ENCODE measurements at regions not wholly inside any gene's neighbourhood (a gene's known extent, or its start where the extent isn't known, plus 50 kb on each side); places are given as distances from the start of the nearest gene placed in this dataset.

DNA sequence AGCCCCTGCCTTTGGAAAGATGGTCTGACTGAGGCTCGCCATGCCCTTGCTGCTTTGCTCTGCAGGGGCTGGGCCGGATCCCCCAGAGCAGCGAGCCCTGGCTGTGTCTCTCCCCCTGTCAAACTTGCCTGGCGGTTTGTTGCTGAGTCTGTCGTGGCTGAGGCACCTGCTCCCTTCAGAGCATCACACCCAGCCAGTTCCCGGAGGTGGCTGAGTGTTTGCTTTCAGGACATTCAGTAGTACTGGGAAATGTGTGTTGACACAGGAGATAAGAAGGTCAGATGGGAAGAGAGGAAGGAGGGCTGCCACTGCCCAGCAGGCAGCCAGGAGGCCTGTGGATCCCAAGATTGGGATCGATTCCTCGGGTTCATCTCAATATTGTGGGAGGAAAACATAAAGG is 62.9 kb downstream of the GADD45G start:
- TF ChIP-seq CTCF (IDR thresholded peaks at IDR 0.05; ENCODE audit: insufficient read depth in 1 of 2, low read depth in 1 of 2, low read length in 1 of 2, severe bottlenecking in 1 of 2, unreplicated experiment in 1 of 2): no peak
- no peaks in the 10 kb centered on the region for H3K36me3 ChIP-seq (ENCODE audit: control insufficient read depth, insufficient read depth, low read length)
- intact Hi-C loops (cut with micrococcal nuclease; ENCODE audit: unreplicated experiment): loop anchor here (5.0 kb wide), 1 partner anchor 60 kb away; the partner anchor contains the start of gene GADD45G
- Mint-ChIP-seq H3K4me3 (ENCODE audit: unreplicated experiment) (no peak overlapping the region), H3K27ac (ENCODE audit: unreplicated experiment) (no peak overlapping the region), H3K36me3 (ENCODE audit: insufficient read depth, unreplicated experiment) (no peaks in the 10 kb centered on the region), H3K9me3 (ENCODE audit: unreplicated experiment) (no peaks in the 10 kb centered on the region), H3K27me3 (ENCODE audit: insufficient read depth, unreplicated experiment) (no peaks in the 10 kb centered on the region), H3K4me1 (ENCODE audit: low read depth, unreplicated experiment) (peaks cover 14% of the 10 kb centered on the region)
- ChIA-PET POLR2A (no interaction called here), CTCF (interaction anchor here (0.8 kb wide), 1 partner anchor 64 kb away, joined by 3 read pairs; no protein-coding TSS in a partner anchor)
- DNase-seq: peak; percentile 60 to 61
- no peak overlapping the region for H3K4me3 ChIP-seq (ENCODE audit: low read depth, low read length)
- H3K9me3 ChIP-seq: no peaks in the 10 kb centered on the region
- peaks cover 30% of the 10 kb centered on the region for H3K4me1 ChIP-seq
- BruUV-seq (replicated peaks): no TSS peak
- H3K27me3 ChIP-seq (replicated peaks; ENCODE audit: control insufficient read depth, insufficient read depth, low read length): no peaks in the 10 kb centered on the region

DNA sequence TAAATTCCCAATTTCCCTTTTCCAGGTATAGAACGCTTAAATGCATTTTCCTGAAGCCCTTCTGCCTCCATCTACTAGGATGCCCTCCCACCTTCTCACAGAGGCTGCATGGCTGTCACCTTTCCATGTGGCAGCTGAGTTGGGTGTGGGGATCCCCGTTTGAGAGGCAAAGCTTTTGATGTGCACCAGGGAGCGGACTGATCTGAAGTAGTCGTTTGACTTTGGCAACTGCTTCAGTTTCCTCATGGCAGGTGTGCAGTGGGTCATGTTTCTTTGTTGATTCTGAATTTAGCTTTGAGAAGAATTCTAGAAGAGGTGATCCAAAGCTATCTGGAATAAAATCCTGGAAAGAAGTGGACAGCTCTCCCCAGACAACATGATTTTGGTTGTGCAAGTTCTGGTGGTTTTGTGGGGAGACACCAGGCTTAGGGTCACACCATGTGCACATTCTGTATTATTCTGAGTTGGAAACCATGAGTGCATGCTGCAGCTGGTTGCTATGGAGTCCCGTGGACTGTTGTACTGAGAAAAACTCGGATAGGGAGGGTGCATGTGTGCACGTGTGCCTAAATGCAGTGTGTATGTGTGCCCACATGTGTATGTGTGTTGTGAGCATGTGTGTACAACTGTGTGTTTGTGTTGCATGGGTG is 63.5 kb downstream of the GADD45G start:
- Mint-ChIP-seq H3K9me3 (ENCODE audit: unreplicated experiment) (no peaks in the 10 kb centered on the region), H3K27ac (ENCODE audit: unreplicated experiment) (no peak overlapping the region), H3K27me3 (ENCODE audit: insufficient read depth, unreplicated experiment) (no peaks in the 10 kb centered on the region), H3K4me1 (ENCODE audit: low read depth, unreplicated experiment) (peaks cover 14% of the 10 kb centered on the region), H3K4me3 (ENCODE audit: unreplicated experiment) (no peak overlapping the region), H3K36me3 (ENCODE audit: insufficient read depth, unreplicated experiment) (no peaks in the 10 kb centered on the region)
- H3K27me3 ChIP-seq (replicated peaks; ENCODE audit: control insufficient read depth, insufficient read depth, low read length): no peaks in the 10 kb centered on the region
- no peak for TF ChIP-seq CTCF (IDR thresholded peaks at IDR 0.05; ENCODE audit: insufficient read depth in 1 of 2, low read depth in 1 of 2, low read length in 1 of 2, severe bottlenecking in 1 of 2, unreplicated experiment in 1 of 2)
- DNase-seq: no peak
- no peaks in the 10 kb centered on the region for H3K36me3 ChIP-seq (ENCODE audit: control insufficient read depth, insufficient read depth, low read length)
- CTCF ChIA-PET: interaction anchor here (0.8 kb wide), 1 partner anchor 65 kb away, joined by 3 read pairs; no protein-coding TSS in a partner anchor
- POLR2A ChIA-PET: no interaction called here
- H3K4me3 ChIP-seq (ENCODE audit: low read depth, low read length): no peak overlapping the region
- H3K9me3 ChIP-seq: no peaks in the 10 kb centered on the region
- peaks cover 30% of the 10 kb centered on the region for H3K4me1 ChIP-seq
- BruUV-seq (replicated peaks): no TSS peak
- intact Hi-C loops (cut with micrococcal nuclease; ENCODE audit: unreplicated experiment): loop anchor here (5.0 kb wide), 1 partner anchor 61 kb away; the partner anchor contains the start of gene GADD45G

DNA sequence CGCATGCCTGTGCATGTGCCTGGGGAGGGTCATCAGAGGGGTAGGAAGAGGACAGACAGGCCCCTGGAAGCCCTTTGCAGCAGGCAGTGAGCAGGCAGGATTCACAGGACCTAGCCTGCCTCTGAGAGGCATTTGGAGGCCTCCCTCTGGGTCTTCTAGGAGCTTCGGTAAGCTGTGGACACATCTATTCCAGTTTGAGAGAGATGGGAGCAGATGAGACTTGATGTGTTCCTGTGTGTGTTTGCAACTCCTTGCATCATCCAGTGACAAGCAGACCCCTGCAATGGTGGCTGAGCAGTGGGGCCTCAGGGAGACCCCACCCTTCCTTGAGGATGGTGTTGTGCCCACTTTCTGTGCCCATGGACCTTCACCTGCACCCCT is 64.0 kb downstream of the GADD45G start:
- H3K4me1 Mint-ChIP-seq (ENCODE audit: low read depth, unreplicated experiment): peaks cover 14% of the 10 kb centered on the region
- Histone ChIP-seq H3K27me3 (replicated peaks; ENCODE audit: control insufficient read depth, insufficient read depth, low read length) (no peaks in the 10 kb centered on the region), H3K9me3 (no peaks in the 10 kb centered on the region), H3K4me3 (ENCODE audit: low read depth, low read length) (no peak overlapping the region), H3K36me3 (ENCODE audit: control insufficient read depth, insufficient read depth, low read length) (no peaks in the 10 kb centered on the region), H3K4me1 (peaks cover 30% of the 10 kb centered on the region)
- no TSS peak for BruUV-seq (replicated peaks)
- H3K4me3 Mint-ChIP-seq (ENCODE audit: unreplicated experiment): no peak overlapping the region
- H3K27ac Mint-ChIP-seq (ENCODE audit: unreplicated experiment): no peak overlapping the region
- no peaks in the 10 kb centered on the region for H3K9me3 Mint-ChIP-seq (ENCODE audit: unreplicated experiment)
- no peak for DNase-seq
- ChIA-PET CTCF (no interaction called here), POLR2A (no interaction called here)
- TF ChIP-seq CTCF (IDR thresholded peaks at IDR 0.05; ENCODE audit: insufficient read depth in 1 of 2, low read depth in 1 of 2, low read length in 1 of 2, severe bottlenecking in 1 of 2, unreplicated experiment in 1 of 2): no peak
- no peaks in the 10 kb centered on the region for H3K36me3 Mint-ChIP-seq (ENCODE audit: insufficient read depth, unreplicated experiment)
- intact Hi-C loops (cut with micrococcal nuclease; ENCODE audit: unreplicated experiment): loop anchor here (5.0 kb wide), 1 partner anchor 62 kb away; the partner anchor contains the start of gene GADD45G
- H3K27me3 Mint-ChIP-seq (ENCODE audit: insufficient read depth, unreplicated experiment): no peaks in the 10 kb centered on the region

Measured in Caco-2 (cell line).